MCF 10A (cell line): ENCODE measurements at regions not wholly inside any gene's neighbourhood (a gene's known extent, or its start where the extent isn't known, plus 50 kb on each side); places are given as distances from the start of the nearest gene placed in this dataset.

Experiments used
- BruUV-seq: library from RNA; stranded (reverse); fragments of 400-500 nt; replicated peaks from 2 replicates; lab custom pipeline; 2021; lab: Mats Ljungman, UMichigan
- CTCF ChIA-PET: fragments of 300-600 bp; sonication (Branson Sonifier 250); formaldehyde crosslinking; extraction: SDS; loops from one replicate; lab custom pipeline; 2021; ENCODE audit warnings: antibody characterized with exemption, inconsistent platforms; lab: Yijun Ruan, JAX
- POLR2A ChIA-PET: fragments of 300-600, 350-650 bp; sonication (Branson Sonifier 250); formaldehyde crosslinking; extraction: SDS; loops from one replicate; lab custom pipeline; 2020; ENCODE audit warnings: antibody characterized with exemption, inconsistent platforms; lab: Yijun Ruan, JAX
- DNase-seq: peaks from one replicate; pipeline ENCODE4 v3.0.0-alpha.2; 2018; ENCODE audit not compliant: unreplicated experiment
- H3K27ac Mint-ChIP-seq: one replicate; pipeline ENCODE4 v1.8.0; 2022; ENCODE audit warnings: mild to moderate bottlenecking, low read depth, mixed read lengths; ENCODE audit not compliant: unreplicated experiment
- H3K27me3 Mint-ChIP-seq: one replicate; pipeline ENCODE4 v1.8.0; 2022; ENCODE audit warnings: mixed read lengths; ENCODE audit not compliant: insufficient read depth, unreplicated experiment
- H3K36me3 Mint-ChIP-seq: one replicate; pipeline ENCODE4 v1.8.0; 2022; ENCODE audit warnings: mild to moderate bottlenecking, moderate library complexity, mixed read lengths; ENCODE audit not compliant: insufficient read depth, unreplicated experiment
- H3K4me1 Mint-ChIP-seq: one replicate; pipeline ENCODE4 v1.8.0; 2022; ENCODE audit warnings: mixed read lengths; ENCODE audit not compliant: insufficient read depth, unreplicated experiment
- H3K4me3 Mint-ChIP-seq: one replicate; pipeline ENCODE4 v1.8.0; 2022; ENCODE audit warnings: mild to moderate bottlenecking, moderate library complexity, mixed read lengths; ENCODE audit not compliant: unreplicated experiment
- H3K9me3 Mint-ChIP-seq: one replicate; pipeline ENCODE4 v1.8.0; 2022; ENCODE audit warnings: mixed read lengths; ENCODE audit not compliant: unreplicated experiment
- CTCF ChIP-seq: fragments of 200-600 bp; IDR thresholded peaks from one replicate; pipeline ENCODE4 v1.8.0; 2022; ENCODE audit warnings: antibody characterized with exemption, mild to moderate bottlenecking; ENCODE audit not compliant: unreplicated experiment
- intact Hi-C: fragments of 100-400 bp; cut with micrococcal nuclease; formaldehyde crosslinking; loops from 2 replicates; pipeline ENCODE4 v1.14.1; 2022

GRCh38 chr6:66675906-66676305 is 968.9 kb upstream of the EYS start:
- CTCF ChIA-PET: interaction anchor here (0.6 kb wide), 1 partner anchor 1994 kb away, joined by 3 read pairs; no protein-coding TSS in a partner anchor
- H3K36me3 Mint-ChIP-seq: no peaks in the 10 kb centered on the region
- no peaks in the 10 kb centered on the region for H3K9me3 Mint-ChIP-seq
- no peak overlapping the region for H3K27ac Mint-ChIP-seq
- no peaks in the 10 kb centered on the region for H3K27me3 Mint-ChIP-seq
- no peak overlapping the region for H3K4me3 Mint-ChIP-seq
- no peaks in the 10 kb centered on the region for H3K4me1 Mint-ChIP-seq
- no peak for DNase-seq
- POLR2A ChIA-PET: no interaction called here
- intact Hi-C loops: no loop called here
- no peak for TF ChIP-seq CTCF
- no TSS peak for BruUV-seq

DNA sequence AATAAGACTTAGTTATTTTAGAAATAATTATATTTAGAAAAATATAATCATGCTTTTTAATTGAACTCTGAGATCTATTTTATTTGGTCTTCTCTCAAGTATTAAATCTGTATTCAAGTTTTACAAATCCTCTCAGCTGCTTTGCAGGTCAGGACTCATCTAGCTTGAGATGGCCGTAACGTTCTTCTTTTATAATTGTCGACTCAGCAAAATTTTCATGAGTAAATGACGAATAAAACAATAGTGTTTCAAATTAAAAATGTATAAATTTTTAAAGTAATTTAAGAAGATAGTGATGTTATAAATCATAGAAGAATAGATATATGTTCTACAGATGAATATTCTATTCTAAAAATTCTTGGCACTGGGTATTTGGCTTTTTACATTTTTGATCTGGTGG is 957.1 kb upstream of the EYS start:
- POLR2A ChIA-PET: no interaction called here
- no peak for TF ChIP-seq CTCF
- Mint-ChIP-seq H3K27ac (no peak overlapping the region), H3K4me1 (no peaks in the 10 kb centered on the region), H3K4me3 (no peak overlapping the region), H3K27me3 (no peaks in the 10 kb centered on the region), H3K9me3 (no peaks in the 10 kb centered on the region), H3K36me3 (no peaks in the 10 kb centered on the region)
- BruUV-seq: no TSS peak
- intact Hi-C loops: no loop called here
- no peak for DNase-seq
- CTCF ChIA-PET: interaction anchor here (0.6 kb wide), 1 partner anchor 327 kb away, joined by 3 read pairs; no protein-coding TSS in a partner anchor

GRCh38 chr6:66662721-66663507 is 955.9 kb upstream of the EYS start:
- H3K4me3 Mint-ChIP-seq: no peak overlapping the region
- H3K27ac Mint-ChIP-seq: no peak overlapping the region
- no peaks in the 10 kb centered on the region for H3K36me3 Mint-ChIP-seq
- TF ChIP-seq CTCF: no peak
- ChIA-PET POLR2A (no interaction called here), CTCF (interaction anchor here (0.6 to 1.8 kb wide), 7 partner anchors 11 to 1558 kb away, joined by 3 to 5 read pairs (median 3); no protein-coding TSS in a partner anchor)
- no peaks in the 10 kb centered on the region for H3K4me1 Mint-ChIP-seq
- no peaks in the 10 kb centered on the region for H3K9me3 Mint-ChIP-seq
- no peaks in the 10 kb centered on the region for H3K27me3 Mint-ChIP-seq
- intact Hi-C loops: loop anchor here (1.0 kb wide), 1 partner anchor 1563 kb away; no protein-coding TSS in a partner anchor
- no peak for DNase-seq
- no TSS peak for BruUV-seq

GRCh38 chr6:66662196-66662595 is 955.2 kb upstream of the EYS start:
- no peaks in the 10 kb centered on the region for H3K27me3 Mint-ChIP-seq
- H3K4me1 Mint-ChIP-seq: no peaks in the 10 kb centered on the region
- POLR2A ChIA-PET: no interaction called here
- BruUV-seq: no TSS peak
- TF ChIP-seq CTCF: peak; percentile 61
- CTCF ChIA-PET: interaction anchor here (0.7 to 1.8 kb wide), 3 partner anchors 11 to 1258 kb away, joined by 3 to 4 read pairs (median 4); no protein-coding TSS in a partner anchor
- H3K36me3 Mint-ChIP-seq: no peaks in the 10 kb centered on the region
- intact Hi-C loops: loop anchor here (1.0 kb wide), 1 partner anchor 1564 kb away; no protein-coding TSS in a partner anchor
- peak; percentile 32 for DNase-seq
- H3K27ac Mint-ChIP-seq: no peak overlapping the region
- H3K9me3 Mint-ChIP-seq: no peaks in the 10 kb centered on the region
- no peak overlapping the region for H3K4me3 Mint-ChIP-seq
